DMS153 (cell line): ENCODE measurements at regions not wholly inside any gene's neighbourhood (a gene's known extent, or its start where the extent isn't known, plus 50 kb on each side); places are given as distances from the start of the nearest gene placed in this dataset.
"Not testable (repeated sequence)": the region's sequence is repeated elsewhere in the genome, so short reads cannot be mapped to it uniquely, and the experiment has no call there.

Experiments used
- DNase-seq: peaks from one replicate; lab custom pipeline; 2025; lab: John Stamatoyannopoulos, UW

- DNase-seq = no peak
Measured at GRCh38 chr2:234695981-234696380, 199.1 kb upstream of the ARL4C start.

- DNase-seq = no peak
Measured at GRCh38 chr2:234694244-234695013, 197.5 kb upstream of the ARL4C start.

GRCh38 chr2:234693681-234694190 is 196.9 kb upstream of the ARL4C start:
- not testable (repeated sequence) for DNase-seq

GRCh38 chr2:234693191-234693590 is 196.3 kb upstream of the ARL4C start:
- DNase-seq = not testable (repeated sequence)

GRCh38 chr2:234691968-234692955 is 195.4 kb upstream of the ARL4C start:
- DNase-seq = peak; percentile 92

GRCh38 chr2:234691214-234691575 is 194.3 kb upstream of the ARL4C start:
- DNase-seq = no peak

GRCh38 chr2:234690569-234691213 is 193.8 kb upstream of the ARL4C start:
- peak; percentile 98 for DNase-seq

GRCh38 chr2:234689911-234690379 is 193.1 kb upstream of the ARL4C start:
- no peak for DNase-seq

- no peak for DNase-seq
Measured at GRCh38 chr2:234687718-234688475, 191.0 kb upstream of the ARL4C start.

GRCh38 chr2:234686088-234686890 is 189.4 kb upstream of the ARL4C start:
- no peak for DNase-seq

GRCh38 chr2:234684466-234684865 is 187.6 kb upstream of the ARL4C start:
- DNase-seq = no peak

- no peak for DNase-seq
Measured at GRCh38 chr2:234683950-234684349, 187.1 kb upstream of the ARL4C start.

GRCh38 chr2:234682492-234683228 is 185.8 kb upstream of the ARL4C start:
- DNase-seq = peak; percentile 79

- DNase-seq = no peak
Measured at GRCh38 chr2:234680688-234681619, 184.1 kb upstream of the ARL4C start.

- no peak for DNase-seq
Measured at GRCh38 chr2:234679741-234680687, 183.1 kb upstream of the ARL4C start.

- DNase-seq = no peak
Measured at GRCh38 chr2:234679301-234679740, 182.4 kb upstream of the ARL4C start.

GRCh38 chr2:234678711-234679110 is 181.8 kb upstream of the ARL4C start:
- no peak for DNase-seq
